B cell (primary cell): ENCODE measurements at regions not wholly inside any gene's neighbourhood (a gene's known extent, or its start where the extent isn't known, plus 50 kb on each side); places are given as distances from the start of the nearest gene placed in this dataset.

ENCODE experiments used
- ATAC-seq: fragments of 200-7000 bp; cut with Tn5 transposase; one replicate; pipeline ENCODE4 v1.10.0; 2021; ENCODE audit warnings: low read depth, mild to moderate bottlenecking, moderate number of reproducible peaks, moderate library complexity
- CTCF ChIA-PET: fragments of 350-600 bp; sonication (Branson Sonifier 250); formaldehyde crosslinking; loops from one replicate; lab custom pipeline; 2021; ENCODE audit warnings: antibody characterized with exemption, inconsistent platforms; lab: Charles Lee
- POLR2A ChIA-PET: fragments of 350-600 bp; sonication (Branson Sonifier 250); formaldehyde crosslinking; loops from one replicate; lab custom pipeline; 2021; ENCODE audit warnings: antibody characterized with exemption; lab: Charles Lee
- DNase-seq: peaks from one replicate; pipeline ENCODE4 v3.0.0; 2013
- H2AFZ ChIP-seq: 2 replicates; pipeline ENCODE4 v1.6.1; 2012; ENCODE audit warnings: mild to moderate bottlenecking, low read depth, low read length; ENCODE audit not compliant: insufficient read depth, poor library complexity, severe bottlenecking
- H3K27ac ChIP-seq, 2 donors: 1 replicate in 1 of 2; 2 replicates in 1 of 2; pipeline ENCODE4 v1.5.1; 2012 to 2013; ENCODE audit warnings: low read length in 2 of 2, mild to moderate bottlenecking in 2 of 2, moderate library complexity in 1 of 2
- H3K27me3 ChIP-seq, 4 experiments: fragments of 200-600 bp in 1 of 4; sonication (generic) in 1 of 4; replicated peaks in 1 of 4; 1 replicate in 2 of 4; 2 replicates in 2 of 4; pipeline versions ENCODE4 v1.6.1 to v1.7.0; 2013 to 2016; ENCODE audit warnings: low read length in 3 of 4, mild to moderate bottlenecking in 2 of 4, mixed read lengths in 1 of 4, moderate library complexity in 1 of 4; ENCODE audit not compliant: insufficient read depth in 4 of 4, control insufficient read depth in 3 of 4; ENCODE audit errors: control extremely low read depth in 1 of 4
- H3K36me3 ChIP-seq, 2 experiments: replicated peaks in 1 of 2; 1 replicate in 1 of 2; 2 replicates in 1 of 2; pipeline versions ENCODE4 v1.6.1 to v1.7.1; 2013; ENCODE audit warnings: low read length in 1 of 2; ENCODE audit not compliant: insufficient read depth in 2 of 2, control insufficient read depth in 1 of 2; ENCODE audit errors: control extremely low read depth in 1 of 2, extremely low read depth in 1 of 2
- H3K4me1 ChIP-seq, 2 donors: fragments of 200-600 bp in 1 of 2; sonication (generic) in 1 of 2; 1 replicate in 1 of 2; 2 replicates in 1 of 2; pipeline versions ENCODE4 v1.5.1 to v1.6.1; 2013 to 2017; ENCODE audit warnings: low read length in 2 of 2; ENCODE audit not compliant: control insufficient read depth in 2 of 2, insufficient read depth in 2 of 2
- H3K4me2 ChIP-seq: replicated peaks from 2 replicates; pipeline ENCODE3; 2012; ENCODE audit warnings: mild to moderate bottlenecking, low read depth, low read length; ENCODE audit not compliant: poor library complexity, severe bottlenecking
- H3K4me3 ChIP-seq, 5 experiments: fragments of 200-600 bp in 1 of 5; sonication (generic) in 1 of 5; 1 replicate in 3 of 5; 2 replicates in 2 of 5; pipeline versions ENCODE4 v1.5.1 to v1.7.0; 2011 to 2016; ENCODE audit warnings: low read length in 4 of 5, mild to moderate bottlenecking in 4 of 5, low read depth in 2 of 5, control low read depth in 1 of 5, moderate library complexity in 1 of 5; ENCODE audit not compliant: insufficient read depth in 1 of 5; ENCODE audit errors: control extremely low read depth in 1 of 5, extremely low read depth in 1 of 5
- H3K79me2 ChIP-seq: fragments of 200-600 bp; sonication (generic); one replicate; pipeline ENCODE4 v1.6.0; 2016; ENCODE audit warnings: low read length; ENCODE audit not compliant: control insufficient read depth, insufficient read depth
- H3K9ac ChIP-seq: fragments of 200-600 bp; sonication (generic); 2 replicates; pipeline ENCODE4 v1.6.1; 2017; ENCODE audit warnings: mild to moderate bottlenecking, low read length, moderate library complexity
- H3K9me3 ChIP-seq, 3 donors: one replicate each; pipeline versions ENCODE4 v1.6.1 to v1.7.1; 2013; ENCODE audit warnings: low read length in 2 of 3; ENCODE audit not compliant: control insufficient read depth in 2 of 3, insufficient read depth in 1 of 3; ENCODE audit errors: control extremely low read depth in 1 of 3
- H4K20me1 ChIP-seq: 2 replicates; pipeline ENCODE4 v1.6.0; 2012; ENCODE audit warnings: mild to moderate bottlenecking, low read length; ENCODE audit not compliant: insufficient read depth, control insufficient read depth, poor library complexity, severe bottlenecking
- H3K27ac Mint-ChIP-seq: one replicate; pipeline ENCODE4 v1.8.0; 2021; ENCODE audit warnings: mixed read lengths
- H3K27me3 Mint-ChIP-seq: one replicate; pipeline ENCODE4 v1.8.0; 2021; ENCODE audit warnings: mixed read lengths
- H3K4me1 Mint-ChIP-seq: one replicate; pipeline ENCODE4 v1.8.0; 2021; ENCODE audit warnings: mixed read lengths
- H3K4me3 Mint-ChIP-seq: one replicate; pipeline ENCODE4 v1.8.0; 2021; ENCODE audit warnings: mixed read lengths
- H3K9me3 Mint-ChIP-seq: one replicate; pipeline ENCODE4 v1.8.0; 2022; ENCODE audit warnings: mixed read lengths; ENCODE audit not compliant: insufficient read depth
- EZH2 ChIP-seq: IDR thresholded peaks from 2 replicates; pipeline ENCODE4 v1.6.1; 2012; ENCODE audit warnings: borderline replicate concordance, low read depth, mild to moderate bottlenecking, moderate library complexity, low read length; ENCODE audit not compliant: insufficient read depth, poor library complexity, severe bottlenecking
- WGBS: methylation state at CpG from one replicate; pipeline ENCODE4 v1.1.5; 2013; ENCODE audit warnings: missing lambda C conversion rate; ENCODE audit not compliant: insufficient coverage; 5-methylcytosine and 5-hydroxymethylcytosine counted together
- intact Hi-C: fragments of 100-400 bp; cut with micrococcal nuclease; formaldehyde crosslinking; loops from one replicate; pipeline ENCODE4 v1.10.0; 2022
- TF ChIP-seq, protein P1 (sequence below): fragments of 200-600 bp; IDR thresholded peaks from one replicate; pipeline ENCODE4 v1.8.0; 2022; ENCODE audit warnings: antibody characterized with exemption, mild to moderate bottlenecking

DNA sequence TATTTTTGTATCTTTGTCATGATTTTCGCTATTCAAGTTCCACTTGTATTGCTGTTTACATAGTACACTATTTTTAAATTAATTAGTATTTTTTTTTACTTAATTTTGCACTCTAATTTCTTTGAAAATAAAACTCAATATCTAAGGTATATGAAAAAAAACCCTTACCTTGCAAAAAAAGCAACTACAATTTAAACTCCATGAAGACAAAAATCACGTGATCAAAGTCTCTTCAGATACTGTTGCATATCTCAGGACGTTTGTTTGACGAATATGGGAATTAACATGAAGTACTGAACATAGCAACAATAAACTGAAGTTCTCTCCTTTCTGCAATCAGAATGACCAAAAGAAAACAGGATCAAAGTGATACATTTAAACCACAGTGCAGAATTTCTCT is 968.4 kb upstream of the SEL1L start:
- no peak overlapping the region for H3K27ac Mint-ChIP-seq
- H3K4me3 ChIP-seq, result no peak overlapping the region
- no peaks in the 10 kb centered on the region for H3K9me3 Mint-ChIP-seq
- DNase-seq (no peak), ATAC-seq (no peak)
- no peak overlapping the region for H3K9ac ChIP-seq
- WGBS, result 96% methylated on average over 3 of the region's 4 CpGs
- no peak overlapping the region for H2AFZ ChIP-seq
- no peak overlapping the region for H3K27ac ChIP-seq
- H3K4me3 Mint-ChIP-seq, result no peak overlapping the region
- H3K27me3 Mint-ChIP-seq, result no peaks in the 10 kb centered on the region
- H4K20me1 ChIP-seq, result no peaks in the 10 kb centered on the region
- intact Hi-C loops, result no loop called here
- TF ChIP-seq EZH2, result no peak
- TF ChIP-seq, protein P1, sequence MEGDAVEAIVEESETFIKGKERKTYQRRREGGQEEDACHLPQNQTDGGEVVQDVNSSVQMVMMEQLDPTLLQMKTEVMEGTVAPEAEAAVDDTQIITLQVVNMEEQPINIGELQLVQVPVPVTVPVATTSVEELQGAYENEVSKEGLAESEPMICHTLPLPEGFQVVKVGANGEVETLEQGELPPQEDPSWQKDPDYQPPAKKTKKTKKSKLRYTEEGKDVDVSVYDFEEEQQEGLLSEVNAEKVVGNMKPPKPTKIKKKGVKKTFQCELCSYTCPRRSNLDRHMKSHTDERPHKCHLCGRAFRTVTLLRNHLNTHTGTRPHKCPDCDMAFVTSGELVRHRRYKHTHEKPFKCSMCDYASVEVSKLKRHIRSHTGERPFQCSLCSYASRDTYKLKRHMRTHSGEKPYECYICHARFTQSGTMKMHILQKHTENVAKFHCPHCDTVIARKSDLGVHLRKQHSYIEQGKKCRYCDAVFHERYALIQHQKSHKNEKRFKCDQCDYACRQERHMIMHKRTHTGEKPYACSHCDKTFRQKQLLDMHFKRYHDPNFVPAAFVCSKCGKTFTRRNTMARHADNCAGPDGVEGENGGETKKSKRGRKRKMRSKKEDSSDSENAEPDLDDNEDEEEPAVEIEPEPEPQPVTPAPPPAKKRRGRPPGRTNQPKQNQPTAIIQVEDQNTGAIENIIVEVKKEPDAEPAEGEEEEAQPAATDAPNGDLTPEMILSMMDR, result no peak
- ChIA-PET CTCF (no interaction called here), POLR2A (no interaction called here)
- H3K4me2 ChIP-seq, result no peak overlapping the region
- H3K27me3 ChIP-seq, result no peaks in the 10 kb centered on the region
- no peaks in the 10 kb centered on the region for H3K79me2 ChIP-seq
- no peaks in the 10 kb centered on the region for H3K36me3 ChIP-seq
- H3K9me3 ChIP-seq, result no peaks in the 10 kb centered on the region
- no peaks in the 10 kb centered on the region for H3K4me1 ChIP-seq
- H3K4me1 Mint-ChIP-seq, result no peaks in the 10 kb centered on the region

DNA sequence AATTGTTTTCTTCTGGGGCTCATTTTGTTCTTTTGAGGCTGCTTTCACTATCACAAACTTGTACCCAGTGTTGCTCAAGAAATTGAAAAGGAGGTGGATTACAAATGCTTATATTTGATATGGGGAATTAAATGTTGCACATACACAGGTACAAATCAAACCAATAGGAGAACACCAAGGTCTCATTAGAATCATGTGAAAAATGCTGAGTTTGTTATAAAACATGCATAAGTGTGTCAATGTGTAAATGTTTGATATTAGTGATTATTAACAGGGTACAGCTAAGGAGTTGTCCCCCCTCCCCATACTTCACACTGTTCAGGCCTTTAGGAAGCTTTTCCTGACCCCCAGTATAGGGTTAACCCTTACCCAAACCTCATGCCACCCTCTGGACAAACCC is 971.2 kb upstream of the SEL1L start:
- intact Hi-C loops, result no loop called here
- Histone ChIP-seq H3K4me3 (no peak overlapping the region), H3K27me3 (no peaks in the 10 kb centered on the region), H3K4me2 (no peak overlapping the region), H3K9ac (no peak overlapping the region), H3K27ac (no peak overlapping the region), H2AFZ (no peak overlapping the region), H4K20me1 (no peaks in the 10 kb centered on the region), H3K4me1 (no peaks in the 10 kb centered on the region), H3K36me3 (no peaks in the 10 kb centered on the region), H3K79me2 (no peaks in the 10 kb centered on the region), H3K9me3 (no peaks in the 10 kb centered on the region)
- no peaks in the 10 kb centered on the region for H3K27me3 Mint-ChIP-seq
- no peak for DNase-seq
- no peak for ATAC-seq
- TF ChIP-seq, protein P1, result no peak
- no peak for TF ChIP-seq EZH2
- H3K4me3 Mint-ChIP-seq, result no peak overlapping the region
- no peaks in the 10 kb centered on the region for H3K9me3 Mint-ChIP-seq
- H3K27ac Mint-ChIP-seq, result no peak overlapping the region
- POLR2A ChIA-PET, result no interaction called here
- CTCF ChIA-PET, result no interaction called here
- H3K4me1 Mint-ChIP-seq, result no peaks in the 10 kb centered on the region
